BJ (cell line): ENCODE measurements at regions not wholly inside any gene's neighbourhood (a gene's known extent, or its start where the extent isn't known, plus 50 kb on each side); places are given as distances from the start of the nearest gene placed in this dataset.

Experiments used
- CTCF ChIA-PET: fragments of 350-600 bp; formaldehyde crosslinking; extraction: SDS; loops from one replicate; lab custom pipeline; 2021; ENCODE audit warnings: antibody characterized with exemption, inconsistent platforms; lab: Yijun Ruan, JAX
- POLR2A ChIA-PET: fragments of 300-600 bp; sonication (Branson Sonifier 250); formaldehyde crosslinking; extraction: SDS; loops from one replicate; lab custom pipeline; 2021; ENCODE audit warnings: antibody characterized with exemption; lab: Charles Lee
- DNase-seq: peaks from one replicate; pipeline ENCODE4 v3.0.0-alpha.2; 2011; ENCODE audit warnings: low read depth
- H3K27me3 ChIP-seq: 2 replicates; pipeline ENCODE4 v1.6.0; 2011; ENCODE audit warnings: low read length; ENCODE audit not compliant: control insufficient read depth, insufficient read depth
- H3K36me3 ChIP-seq: 2 replicates; pipeline ENCODE4 v1.5.1; 2011; ENCODE audit warnings: low read length; ENCODE audit not compliant: control insufficient read depth, insufficient read depth
- H3K4me3 ChIP-seq: 2 replicates; pipeline ENCODE4 v1.5.1; 2011; ENCODE audit warnings: low read depth, mild to moderate bottlenecking, control low read depth, low read length
- CTCF ChIP-seq: IDR thresholded peaks from 2 replicates; pipeline ENCODE4 v1.5.1; 2011; ENCODE audit warnings: low read depth, mild to moderate bottlenecking, control low read depth, inconsistent platforms, low read length, moderate library complexity; ENCODE audit not compliant: insufficient read depth

- no peak for DNase-seq
- Histone ChIP-seq H3K36me3 (no peaks in the 10 kb centered on the region), H3K27me3 (peaks cover 6% of the 10 kb centered on the region; the same call in 1 of the 2 replicates), H3K4me3 (no peak overlapping the region)
- POLR2A ChIA-PET = no interaction called here
- CTCF ChIA-PET = interaction anchor here (1.6 kb wide), 1 partner anchor 9 kb away, joined by 4 read pairs; no protein-coding TSS in a partner anchor
- TF ChIP-seq CTCF = no peak
Observed at GRCh38 chr9:129393064-129393463, 215.0 kb upstream of the IER5L start.

GRCh38 chr9:129392093-129392541, 214.1 kb upstream of the IER5L start:
- CTCF ChIA-PET = no interaction called here
- POLR2A ChIA-PET = no interaction called here
- peaks cover 6% of the 10 kb centered on the region; the same call in 1 of the 2 replicates for H3K27me3 ChIP-seq
- DNase-seq = no peak
- no peaks in the 10 kb centered on the region for H3K36me3 ChIP-seq
- TF ChIP-seq CTCF = no peak
- no peak overlapping the region for H3K4me3 ChIP-seq

DNA sequence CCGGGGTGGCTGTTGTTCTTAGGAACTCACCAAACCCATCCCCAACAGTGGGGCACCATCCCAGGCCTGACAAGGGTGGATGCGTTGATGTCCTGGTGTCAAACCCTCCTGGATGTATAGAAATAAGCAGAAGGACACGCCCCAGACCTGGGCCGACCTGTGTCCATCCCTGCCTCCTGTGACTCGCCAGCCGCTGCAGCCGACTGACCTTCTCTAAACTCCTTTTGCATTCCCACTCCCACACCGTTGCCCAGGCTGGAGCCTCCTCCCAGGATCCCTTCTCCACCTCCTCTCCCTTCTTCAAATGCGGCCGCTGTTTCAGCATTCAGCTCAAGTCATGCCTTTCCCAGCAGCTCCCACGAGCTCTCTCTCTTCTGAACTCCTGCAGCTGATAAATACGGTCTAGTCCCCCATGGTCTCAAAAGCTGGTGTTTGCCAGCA, 213.2 kb upstream of the IER5L start:
- Histone ChIP-seq H3K36me3 (no peaks in the 10 kb centered on the region), H3K27me3 (peaks cover 6% of the 10 kb centered on the region; the same call in 1 of the 2 replicates), H3K4me3 (no peak overlapping the region)
- TF ChIP-seq CTCF = no peak
- no peak for DNase-seq
- POLR2A ChIA-PET = no interaction called here
- CTCF ChIA-PET = interaction anchor here (0.7 to 1.9 kb wide), 2 partner anchors 9 to 253 kb away, joined by 3 to 5 read pairs; no protein-coding TSS in a partner anchor

DNA sequence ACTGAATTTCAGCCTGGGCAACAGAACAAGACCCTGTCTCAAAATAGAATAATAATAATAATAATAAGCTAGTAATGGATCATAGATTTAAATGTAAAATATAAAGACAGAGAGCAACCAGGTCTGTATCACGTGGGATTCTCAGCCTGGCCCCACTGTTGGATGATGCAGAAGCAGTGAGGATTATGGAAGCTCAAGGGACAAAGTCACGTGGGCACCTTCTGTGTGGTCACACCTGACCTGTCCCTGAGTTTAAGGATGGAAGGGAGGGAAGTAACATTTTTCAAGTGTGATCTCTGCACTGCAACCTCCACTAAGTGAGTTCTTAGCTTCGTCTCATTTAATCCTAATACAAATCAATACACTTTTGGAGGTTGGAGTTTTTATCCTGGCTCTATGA, 212.5 kb upstream of the IER5L start:
- no peak for TF ChIP-seq CTCF
- H3K36me3 ChIP-seq = no peaks in the 10 kb centered on the region
- H3K27me3 ChIP-seq = peaks cover 6% of the 10 kb centered on the region; the same call in 1 of the 2 replicates
- H3K4me3 ChIP-seq = no peak overlapping the region
- CTCF ChIA-PET = interaction anchor here (0.7 to 1.9 kb wide), 3 partner anchors 9 to 252 kb away, joined by 3 to 5 read pairs (median 3); no protein-coding TSS in a partner anchor
- DNase-seq = no peak
- POLR2A ChIA-PET = no interaction called here

DNA sequence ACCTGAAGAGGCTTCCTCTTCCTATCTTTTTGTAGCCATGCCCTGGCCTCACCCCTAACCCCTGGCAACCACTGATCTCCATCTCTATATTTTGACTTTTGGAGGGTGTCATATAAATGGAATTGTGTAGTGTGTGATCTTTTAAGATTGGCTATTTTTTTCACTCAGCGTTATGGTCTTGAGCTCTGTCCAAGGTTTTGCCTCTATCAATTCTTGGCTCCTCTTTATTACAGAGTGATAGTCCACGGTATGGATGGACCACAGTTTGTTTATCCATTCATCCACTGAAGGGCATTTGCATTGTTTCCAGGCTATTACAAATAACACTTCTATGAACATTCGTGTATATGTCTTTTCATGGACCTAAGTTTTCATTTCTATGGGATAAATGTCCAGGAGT, 209.8 kb upstream of the IER5L start:
- POLR2A ChIA-PET = no interaction called here
- CTCF ChIA-PET = no interaction called here
- H3K36me3 ChIP-seq = no peaks in the 10 kb centered on the region
- no peaks in the 10 kb centered on the region for H3K27me3 ChIP-seq
- no peak for TF ChIP-seq CTCF
- DNase-seq = no peak
- no peak overlapping the region for H3K4me3 ChIP-seq
